OCI-LY3 (cell line): ENCODE measurements at regions not wholly inside any gene's neighbourhood (a gene's known extent, or its start where the extent isn't known, plus 50 kb on each side); places are given as distances from the start of the nearest gene placed in this dataset.

Experiments used
- H2AFZ ChIP-seq: fragments of 200-600, 300-600 bp; shearing (Covaris generic); 2 replicates; pipeline ENCODE4 v1.6.0; 2014; ENCODE audit warnings: antibody characterized with exemption, low read depth, low read length
- H3K27ac ChIP-seq: fragments of 200-600, 300-600 bp; sonication (generic); 2 replicates; pipeline ENCODE4 v1.5.1; 2014; ENCODE audit warnings: mild to moderate bottlenecking, low read length, moderate library complexity, mixed read lengths
- H3K27me3 ChIP-seq: fragments of 200-600, 300-600 bp; sonication (generic); 2 replicates; pipeline ENCODE4 v1.6.1; 2014; ENCODE audit warnings: low read depth, low read length, mixed read lengths
- H3K36me3 ChIP-seq: fragments of 200-600, 300-600 bp; sonication (generic); replicated peaks from 2 replicates; pipeline ENCODE3; 2014; ENCODE audit warnings: low read depth, low read length, mixed read lengths
- H3K4me1 ChIP-seq: fragments of 300-600, 200-600 bp; sonication (generic); 2 replicates; pipeline ENCODE4 v1.6.1; 2014; ENCODE audit warnings: low read length, mixed read lengths
- H3K4me2 ChIP-seq: fragments of 200-600, 300-600 bp; sonication (generic); 2 replicates; pipeline ENCODE4 v1.6.1; 2014; ENCODE audit warnings: low read length, mixed read lengths
- H3K4me3 ChIP-seq: fragments of 300-600, 200-600 bp; sonication (generic); 2 replicates; pipeline ENCODE4 v1.5.1; 2014; ENCODE audit warnings: antibody characterized with exemption, mild to moderate bottlenecking, low read length, moderate library complexity
- H3K79me2 ChIP-seq: fragments of 300-600, 200-600 bp; shearing (Covaris generic); 2 replicates; pipeline ENCODE4 v1.6.1; 2014; ENCODE audit warnings: mild to moderate bottlenecking, low read length, mixed read lengths
- H3K9ac ChIP-seq: fragments of 300-600, 200-600 bp; shearing (Covaris generic); 2 replicates; pipeline ENCODE4 v1.6.0; 2014; ENCODE audit warnings: mild to moderate bottlenecking, low read length, moderate library complexity
- H3K9me3 ChIP-seq: fragments of 200-600, 300-600 bp; shearing (Covaris generic); 2 replicates; pipeline ENCODE4 v1.6.1; 2014; ENCODE audit warnings: low read length, mixed read lengths; ENCODE audit not compliant: insufficient read depth
- H4K20me1 ChIP-seq: fragments of 200-600, 300-600 bp; sonication (generic); 2 replicates; pipeline ENCODE4 v1.6.1; 2016; ENCODE audit warnings: low read length, mixed read lengths; ENCODE audit not compliant: insufficient read depth
- EZH2phosphoT487 ChIP-seq: fragments of 200-600 bp; shearing (Covaris generic); IDR thresholded peaks from 2 replicates; pipeline ENCODE4 v1.6.1; 2018; ENCODE audit warnings: antibody characterized with exemption, mixed run types, low read depth
- TF ChIP-seq, protein P1 (sequence below): fragments of 200-600, 300-600 bp; sonication (generic); IDR thresholded peaks from 2 replicates; pipeline ENCODE4 v1.5.1; 2014; ENCODE audit warnings: antibody characterized with exemption, low read length, low read depth

DNA sequence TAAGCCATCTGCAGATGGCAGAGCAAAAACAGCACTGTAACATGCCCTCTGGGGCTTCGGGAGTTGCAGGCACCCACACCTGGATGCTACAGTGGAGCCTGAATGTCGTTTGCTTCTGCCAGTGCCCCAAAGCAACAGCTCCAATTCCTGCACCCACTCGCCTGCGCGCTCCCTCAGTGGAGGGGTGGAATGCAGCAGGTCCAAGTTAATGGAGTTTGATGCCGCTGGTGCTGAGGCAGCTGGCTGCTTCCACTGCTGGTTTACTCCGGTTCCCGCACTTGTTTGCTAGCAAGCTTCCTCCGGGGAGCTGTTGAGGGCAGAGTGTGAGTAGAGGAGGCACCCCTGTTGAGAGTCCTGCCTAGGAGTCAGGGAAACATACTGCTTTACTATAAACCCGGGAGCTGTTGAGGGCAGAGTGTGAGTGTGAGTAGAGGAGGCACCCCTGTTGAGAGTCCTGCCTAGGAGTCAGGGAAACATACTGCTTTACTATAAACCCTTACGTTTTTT, 584.0 kb upstream of the TMPRSS15 start:
- TF ChIP-seq EZH2phosphoT487: no peak
- TF ChIP-seq, protein P1, sequence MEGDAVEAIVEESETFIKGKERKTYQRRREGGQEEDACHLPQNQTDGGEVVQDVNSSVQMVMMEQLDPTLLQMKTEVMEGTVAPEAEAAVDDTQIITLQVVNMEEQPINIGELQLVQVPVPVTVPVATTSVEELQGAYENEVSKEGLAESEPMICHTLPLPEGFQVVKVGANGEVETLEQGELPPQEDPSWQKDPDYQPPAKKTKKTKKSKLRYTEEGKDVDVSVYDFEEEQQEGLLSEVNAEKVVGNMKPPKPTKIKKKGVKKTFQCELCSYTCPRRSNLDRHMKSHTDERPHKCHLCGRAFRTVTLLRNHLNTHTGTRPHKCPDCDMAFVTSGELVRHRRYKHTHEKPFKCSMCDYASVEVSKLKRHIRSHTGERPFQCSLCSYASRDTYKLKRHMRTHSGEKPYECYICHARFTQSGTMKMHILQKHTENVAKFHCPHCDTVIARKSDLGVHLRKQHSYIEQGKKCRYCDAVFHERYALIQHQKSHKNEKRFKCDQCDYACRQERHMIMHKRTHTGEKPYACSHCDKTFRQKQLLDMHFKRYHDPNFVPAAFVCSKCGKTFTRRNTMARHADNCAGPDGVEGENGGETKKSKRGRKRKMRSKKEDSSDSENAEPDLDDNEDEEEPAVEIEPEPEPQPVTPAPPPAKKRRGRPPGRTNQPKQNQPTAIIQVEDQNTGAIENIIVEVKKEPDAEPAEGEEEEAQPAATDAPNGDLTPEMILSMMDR: no peak

DNA sequence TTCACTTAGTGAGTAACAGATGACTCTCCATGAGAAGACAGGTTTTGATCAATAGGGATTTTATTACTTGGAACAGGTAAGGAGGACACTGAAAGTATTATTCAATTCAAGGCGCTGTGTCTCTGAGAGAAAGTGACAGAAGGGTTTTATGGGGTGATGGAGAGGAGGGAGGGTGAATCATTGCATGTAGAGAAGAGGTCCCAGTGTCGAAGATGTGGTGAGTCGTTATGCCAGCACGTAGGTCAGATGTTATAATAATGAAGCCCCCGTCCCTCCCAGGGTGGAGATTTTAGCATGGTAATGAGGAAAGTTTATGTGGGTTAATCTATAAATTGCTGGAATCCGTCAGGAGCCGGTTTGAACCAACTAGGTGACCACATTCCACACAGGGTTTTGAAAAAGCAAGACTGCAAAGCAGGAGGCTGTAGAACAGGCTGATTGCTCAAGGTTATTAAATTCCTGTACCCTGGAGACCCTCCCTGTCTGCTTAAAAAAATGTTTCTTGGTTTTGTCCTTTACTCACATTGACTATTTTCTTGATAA, 586.4 kb upstream of the TMPRSS15 start:
- Histone ChIP-seq H3K4me3 (no peak overlapping the region), H3K9me3 (no peaks in the 10 kb centered on the region), H2AFZ (no peak overlapping the region), H4K20me1 (no peaks in the 10 kb centered on the region), H3K4me1 (no peaks in the 10 kb centered on the region), H3K27ac (no peak overlapping the region), H3K27me3 (no peaks in the 10 kb centered on the region), H3K79me2 (no peaks in the 10 kb centered on the region), H3K36me3 (no peaks in the 10 kb centered on the region), H3K4me2 (no peak overlapping the region), H3K9ac (no peak overlapping the region)
- TF ChIP-seq, protein P1: no peak
- no peak for TF ChIP-seq EZH2phosphoT487

More for the DNA sequence above, 584.0 kb upstream of the TMPRSS15 start:
- Histone ChIP-seq H3K9ac (no peak overlapping the region), H4K20me1 (no peaks in the 10 kb centered on the region), H3K4me1 (no peaks in the 10 kb centered on the region), H3K27me3 (no peaks in the 10 kb centered on the region), H3K79me2 (no peaks in the 10 kb centered on the region), H3K36me3 (no peaks in the 10 kb centered on the region), H3K9me3 (no peaks in the 10 kb centered on the region), H3K4me2 (no peak overlapping the region), H3K27ac (no peak overlapping the region), H3K4me3 (no peak overlapping the region), H2AFZ (no peak overlapping the region)

DNA sequence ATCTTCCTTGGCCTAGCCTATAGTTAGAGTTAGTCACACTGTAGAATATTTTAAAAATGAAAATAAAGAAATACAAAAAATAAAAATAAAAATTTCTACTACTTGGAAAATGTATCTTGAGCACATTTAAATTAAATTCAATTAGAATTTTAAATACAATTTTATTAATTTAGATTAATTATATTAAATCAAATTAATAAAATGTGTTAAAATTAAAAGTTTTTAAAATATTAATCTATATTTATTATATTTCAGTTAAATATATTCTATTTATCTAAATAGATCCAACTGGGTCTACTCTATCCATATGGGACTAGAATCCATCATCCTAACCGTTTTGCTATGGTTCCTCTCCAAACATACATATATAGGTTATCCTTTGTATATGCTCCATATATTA, 588.3 kb upstream of the TMPRSS15 start:
- no peak overlapping the region for H2AFZ ChIP-seq

DNA sequence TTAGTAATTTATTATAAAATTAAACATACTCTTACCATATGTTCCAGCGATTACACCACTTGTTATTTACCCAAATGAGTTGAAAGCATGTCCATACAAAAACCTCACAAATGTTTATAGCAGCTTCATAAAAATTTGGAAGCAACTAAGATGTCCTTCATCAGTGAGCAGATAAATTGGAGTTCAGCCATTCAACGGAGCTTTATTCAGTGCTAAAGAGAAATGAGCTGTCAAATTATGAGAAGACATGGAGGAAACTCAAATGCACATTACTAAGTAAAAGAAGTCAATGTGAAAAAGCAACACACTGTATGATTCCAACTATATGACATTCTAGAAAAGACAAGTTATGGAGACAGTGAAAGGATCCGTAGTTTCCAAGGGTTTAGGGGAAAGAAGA, 606.7 kb upstream of the TMPRSS15 start:
- Histone ChIP-seq H3K27me3 (no peaks in the 10 kb centered on the region), H3K4me2 (no peak overlapping the region), H3K9ac (no peak overlapping the region), H3K4me1 (no peaks in the 10 kb centered on the region), H3K9me3 (no peaks in the 10 kb centered on the region), H3K79me2 (no peaks in the 10 kb centered on the region), H4K20me1 (no peaks in the 10 kb centered on the region), H2AFZ (no peak overlapping the region), H3K36me3 (no peaks in the 10 kb centered on the region), H3K4me3 (no peak overlapping the region), H3K27ac (no peak overlapping the region)
- TF ChIP-seq, protein P1: no peak
- no peak for TF ChIP-seq EZH2phosphoT487

More for the DNA sequence above, 588.3 kb upstream of the TMPRSS15 start:
- Histone ChIP-seq H3K27me3 (no peaks in the 10 kb centered on the region), H3K4me1 (no peaks in the 10 kb centered on the region), H3K36me3 (no peaks in the 10 kb centered on the region), H3K9ac (no peak overlapping the region), H4K20me1 (no peaks in the 10 kb centered on the region), H3K9me3 (no peaks in the 10 kb centered on the region), H3K4me3 (no peak overlapping the region), H3K79me2 (no peaks in the 10 kb centered on the region), H3K27ac (no peak overlapping the region), H3K4me2 (no peak overlapping the region)
- TF ChIP-seq EZH2phosphoT487: no peak
- TF ChIP-seq, protein P1: no peak
